H1 (cell line): ENCODE measurements at regions not wholly inside any gene's neighbourhood (a gene's known extent, or its start where the extent isn't known, plus 50 kb on each side); places are given as distances from the start of the nearest gene placed in this dataset.

ENCODE experiments used
- ASH2L ChIP-seq: fragments of 200-600, 300-600 bp; sonication (generic); IDR thresholded peaks from one replicate; pipeline ENCODE4 v1.7.1; 2017; ENCODE audit warnings: low read length
- CEBPB ChIP-seq: IDR thresholded peaks from 2 replicates; pipeline ENCODE4 v1.6.1; 2012; ENCODE audit warnings: low read depth, low read length
- CHD2 ChIP-seq: IDR thresholded peaks from 2 replicates; pipeline ENCODE4 v1.6.1; 2012; ENCODE audit warnings: low read length, improper control_type of control experiment
- KDM1A ChIP-seq: fragments of 200-600, 300-600 bp; sonication (generic); IDR thresholded peaks from 2 replicates; pipeline ENCODE4 v1.7.1; 2016; ENCODE audit warnings: mild to moderate bottlenecking, low read length, borderline replicate concordance
- POLR2A ChIP-seq, 2 experiments: IDR thresholded peaks; 1 replicate in 1 of 2; 2 replicates in 1 of 2; pipeline ENCODE4 v1.6.1; 2011; ENCODE audit warnings: low read depth in 2 of 2, low read length in 2 of 2, mild to moderate bottlenecking in 2 of 2; ENCODE audit errors: control extremely low read depth in 1 of 2
- SUZ12 ChIP-seq: fragments of 200-600 bp; sonication (generic); IDR thresholded peaks from 2 replicates; pipeline ENCODE4 v1.6.1; 2012; ENCODE audit warnings: mild to moderate bottlenecking, inconsistent platforms, low read length, moderate library complexity, mixed read lengths

DNA sequence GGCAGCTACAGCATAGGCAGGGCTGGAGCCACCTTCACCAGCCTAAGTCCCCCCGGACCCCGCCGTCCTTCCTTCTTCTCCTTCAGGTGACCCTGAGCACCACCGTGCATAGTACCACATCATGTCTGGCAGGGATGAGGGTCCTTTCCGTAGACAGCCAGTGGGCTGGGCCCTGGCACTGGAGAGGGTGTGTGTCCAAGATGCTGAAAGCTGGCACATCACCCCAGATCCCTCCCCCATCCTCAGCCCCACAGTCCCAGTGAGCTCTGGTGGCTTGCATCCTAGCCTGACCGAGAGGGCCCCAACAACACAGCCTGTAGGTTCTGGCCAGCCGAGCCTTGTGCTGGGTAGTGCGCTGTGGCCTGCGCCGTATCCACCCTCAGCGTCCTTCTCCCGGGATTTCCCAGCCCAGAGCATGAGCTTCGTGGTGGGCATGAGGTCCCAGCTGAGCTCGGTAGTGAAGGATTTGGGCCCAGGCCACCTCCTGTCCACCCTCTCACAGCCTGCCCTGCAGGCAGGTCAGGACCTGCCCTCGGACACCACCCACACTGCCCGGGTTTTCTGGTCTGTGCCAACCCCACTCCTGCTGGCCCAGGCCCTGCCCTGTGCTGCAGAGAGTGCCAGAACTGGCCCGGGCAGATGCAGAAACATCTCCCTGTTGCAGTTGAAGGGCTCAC is 1124.3 kb downstream of the BRD1 start (continued):
- TF ChIP-seq KDM1A, result no peak
- TF ChIP-seq POLR2A (IDR thresholded peaks at IDR 0.05; ENCODE audit: control extremely low read depth in 1 of 2, low read depth in 2 of 2, low read length in 2 of 2), result no peak
- TF ChIP-seq ASH2L, result no peak
- TF ChIP-seq CHD2, result no peak
- TF ChIP-seq SUZ12, result no peak
- no peak for TF ChIP-seq CEBPB
- TF ChIP-seq, all 59 proteins: peak for 0
